WERI-Rb-1 (cell line): ENCODE measurements at regions not wholly inside any gene's neighbourhood (a gene's known extent, or its start where the extent isn't known, plus 50 kb on each side); places are given as distances from the start of the nearest gene placed in this dataset.

Source experiments
- DNase-seq: peaks from one replicate; pipeline ENCODE4 v3.0.0-alpha.2; 2020
- H3K27ac ChIP-seq: fragments of 250-450 bp; sonication (Bioruptor Pico); 2 replicates; pipeline ENCODE4 v1.5.1; 2020; ENCODE audit warnings: mild to moderate bottlenecking, moderate library complexity
- H3K27me3 ChIP-seq: fragments of 250-450 bp; sonication (Bioruptor Pico); 2 replicates; pipeline ENCODE4 v1.5.1; 2021; ENCODE audit warnings: mild to moderate bottlenecking, low read depth, moderate library complexity; ENCODE audit not compliant: insufficient read depth, severe bottlenecking
- H3K36me3 ChIP-seq: fragments of 250-450 bp; sonication (Bioruptor Pico); 2 replicates; pipeline ENCODE4 v1.5.1; 2020; ENCODE audit warnings: mild to moderate bottlenecking, moderate library complexity
- H3K4me3 ChIP-seq: 2 replicates; pipeline ENCODE4 v1.5.1; 2011; ENCODE audit warnings: low read depth, mild to moderate bottlenecking, control low read depth, low read length
- H3K9me3 ChIP-seq: fragments of 250-450 bp; sonication (Bioruptor Pico); 2 replicates; pipeline ENCODE4 v1.5.1; 2021; ENCODE audit warnings: mild to moderate bottlenecking, moderate library complexity; ENCODE audit not compliant: severe bottlenecking
- TF ChIP-seq, protein P1 (sequence below): IDR thresholded peaks from 2 replicates; pipeline ENCODE4 v1.5.1; 2011; ENCODE audit warnings: low read depth, mild to moderate bottlenecking, control low read depth, inconsistent platforms, low read length

GRCh38 chr15:98025237-98025636 lies 64.7 kb downstream of the ARRDC4 start:
- H3K27ac ChIP-seq = no peak overlapping the region
- TF ChIP-seq, protein P1, sequence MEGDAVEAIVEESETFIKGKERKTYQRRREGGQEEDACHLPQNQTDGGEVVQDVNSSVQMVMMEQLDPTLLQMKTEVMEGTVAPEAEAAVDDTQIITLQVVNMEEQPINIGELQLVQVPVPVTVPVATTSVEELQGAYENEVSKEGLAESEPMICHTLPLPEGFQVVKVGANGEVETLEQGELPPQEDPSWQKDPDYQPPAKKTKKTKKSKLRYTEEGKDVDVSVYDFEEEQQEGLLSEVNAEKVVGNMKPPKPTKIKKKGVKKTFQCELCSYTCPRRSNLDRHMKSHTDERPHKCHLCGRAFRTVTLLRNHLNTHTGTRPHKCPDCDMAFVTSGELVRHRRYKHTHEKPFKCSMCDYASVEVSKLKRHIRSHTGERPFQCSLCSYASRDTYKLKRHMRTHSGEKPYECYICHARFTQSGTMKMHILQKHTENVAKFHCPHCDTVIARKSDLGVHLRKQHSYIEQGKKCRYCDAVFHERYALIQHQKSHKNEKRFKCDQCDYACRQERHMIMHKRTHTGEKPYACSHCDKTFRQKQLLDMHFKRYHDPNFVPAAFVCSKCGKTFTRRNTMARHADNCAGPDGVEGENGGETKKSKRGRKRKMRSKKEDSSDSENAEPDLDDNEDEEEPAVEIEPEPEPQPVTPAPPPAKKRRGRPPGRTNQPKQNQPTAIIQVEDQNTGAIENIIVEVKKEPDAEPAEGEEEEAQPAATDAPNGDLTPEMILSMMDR = no peak
- no peak for DNase-seq
- no peak overlapping the region for H3K4me3 ChIP-seq
- no peaks in the 10 kb centered on the region for H3K36me3 ChIP-seq
- peaks cover 2% of the 10 kb centered on the region for H3K9me3 ChIP-seq
- H3K27me3 ChIP-seq = peaks cover 25% of the 10 kb centered on the region

DNA sequence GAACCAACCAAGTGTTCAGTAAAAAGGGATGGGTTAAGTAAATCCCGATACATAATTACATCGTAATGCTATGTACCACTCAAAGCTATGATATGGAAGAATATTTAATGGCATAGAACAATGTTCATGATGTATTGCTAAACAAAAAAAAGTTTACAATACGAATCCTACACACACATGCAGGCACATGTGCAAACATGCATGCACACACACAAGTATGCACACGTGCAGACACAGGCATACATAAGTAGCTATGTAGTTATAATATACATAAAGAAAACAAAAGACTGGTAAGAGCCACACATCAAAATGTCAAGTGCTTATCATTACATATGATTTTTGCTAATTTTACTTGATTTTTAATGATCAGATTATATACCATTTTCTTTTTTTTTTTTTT lies 74.2 kb downstream of the ARRDC4 start:
- Histone ChIP-seq H3K36me3 (no peaks in the 10 kb centered on the region), H3K9me3 (no peaks in the 10 kb centered on the region), H3K4me3 (no peak overlapping the region), H3K27me3 (peaks cover 47% of the 10 kb centered on the region), H3K27ac (no peak overlapping the region)
- TF ChIP-seq, protein P1 = no peak
- no peak for DNase-seq

DNA sequence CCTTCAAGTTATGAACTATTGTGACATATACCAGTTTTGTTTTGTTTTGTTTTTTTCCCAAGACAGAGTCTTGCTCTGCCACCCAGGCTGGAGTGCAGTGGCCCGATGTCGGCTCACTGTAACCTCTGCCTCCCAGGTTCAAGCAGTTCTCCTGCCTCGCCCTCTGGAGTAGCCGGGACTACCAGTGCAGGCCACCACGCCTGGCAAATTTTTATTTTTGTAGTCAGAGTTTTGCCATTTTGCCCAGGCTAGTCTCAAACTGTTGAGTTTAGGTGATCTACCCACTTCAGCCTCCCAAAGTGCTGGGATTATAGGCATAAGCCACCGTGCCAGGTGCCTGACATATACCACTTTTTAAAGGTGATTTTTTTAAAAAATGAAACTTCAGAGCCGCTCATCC lies 74.6 kb downstream of the ARRDC4 start:
- H3K27me3 ChIP-seq = peaks cover 51% of the 10 kb centered on the region
- H3K36me3 ChIP-seq = no peaks in the 10 kb centered on the region
- no peak overlapping the region for H3K4me3 ChIP-seq
- no peak for DNase-seq
- no peak overlapping the region for H3K27ac ChIP-seq
- H3K9me3 ChIP-seq = no peaks in the 10 kb centered on the region
- TF ChIP-seq, protein P1 = no peak

GRCh38 chr15:98035577-98036010 lies 75.1 kb downstream of the ARRDC4 start:
- Histone ChIP-seq H3K4me3 (no peak overlapping the region), H3K9me3 (no peaks in the 10 kb centered on the region), H3K27ac (no peak overlapping the region), H3K27me3 (peaks cover 52% of the 10 kb centered on the region), H3K36me3 (no peaks in the 10 kb centered on the region)
- no peak for DNase-seq
- TF ChIP-seq, protein P1 = no peak

- H3K36me3 ChIP-seq = no peaks in the 10 kb centered on the region
- no peaks in the 10 kb centered on the region for H3K9me3 ChIP-seq
- TF ChIP-seq, protein P1 = no peak
Observed at GRCh38 chr15:98039596-98039995, 79.1 kb downstream of the ARRDC4 start.

GRCh38 chr15:98040146-98040545 lies 79.6 kb downstream of the ARRDC4 start:
- no peak for DNase-seq
- Histone ChIP-seq H3K36me3 (no peaks in the 10 kb centered on the region), H3K4me3 (no peak overlapping the region), H3K27ac (no peak overlapping the region), H3K27me3 (peaks cover 46% of the 10 kb centered on the region), H3K9me3 (no peaks in the 10 kb centered on the region)
- TF ChIP-seq, protein P1 = no peak

More at GRCh38 chr15:98039596-98039995, 79.1 kb downstream of the ARRDC4 start:
- Histone ChIP-seq H3K27me3 (peaks cover 48% of the 10 kb centered on the region), H3K4me3 (no peak overlapping the region), H3K27ac (no peak overlapping the region)
- DNase-seq = no peak
